ENCODE measurements at regions not wholly inside any gene's neighbourhood (a gene's known extent, or its start where the extent isn't known, plus 50 kb on each side); places are given as distances from the start of the nearest gene placed in this dataset.

DNA sequence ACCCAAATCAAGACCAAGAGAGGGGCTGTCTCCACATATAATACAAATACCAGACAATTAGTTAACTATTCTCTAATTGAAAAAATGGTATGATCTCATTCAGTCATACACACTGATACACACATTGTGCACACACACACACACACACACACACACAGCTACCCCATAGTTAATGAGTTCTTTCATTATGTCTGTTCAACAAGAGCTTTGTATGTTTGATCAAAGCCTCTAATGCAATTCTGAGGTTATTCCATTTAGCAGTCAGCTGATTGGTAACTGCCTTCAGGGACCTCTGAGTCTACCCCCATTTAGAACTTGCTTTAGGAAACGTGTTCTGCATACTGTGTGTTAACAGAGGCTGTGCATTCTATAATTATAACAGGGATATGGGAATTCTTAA lies 741.4 kb upstream of the LRRTM4 start:
- in situ Hi-C loops (cut with HindIII; ENCODE audit: low sequenced_read_pairs): no loop called here

DNA sequence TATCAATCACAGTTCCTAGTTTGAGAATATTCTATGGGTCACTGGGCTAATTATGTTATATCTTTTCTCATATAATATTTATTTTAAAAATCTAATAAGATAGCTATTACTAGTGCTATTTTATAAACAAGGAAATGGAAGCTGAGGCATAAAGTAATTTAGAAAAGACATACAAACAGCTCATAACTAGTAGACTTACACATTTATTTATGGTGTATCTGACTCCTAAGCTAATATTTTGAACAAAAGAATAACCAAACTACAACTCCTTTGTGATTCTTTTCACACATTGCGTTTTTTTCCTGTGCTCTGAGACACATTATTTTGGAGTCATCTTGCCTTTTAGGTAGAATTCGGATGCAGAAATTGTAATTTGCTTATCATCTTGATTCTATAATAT lies 742.0 kb upstream of the LRRTM4 start:
- in situ Hi-C loops (cut with HindIII; ENCODE audit: low sequenced_read_pairs): no loop called here

DNA sequence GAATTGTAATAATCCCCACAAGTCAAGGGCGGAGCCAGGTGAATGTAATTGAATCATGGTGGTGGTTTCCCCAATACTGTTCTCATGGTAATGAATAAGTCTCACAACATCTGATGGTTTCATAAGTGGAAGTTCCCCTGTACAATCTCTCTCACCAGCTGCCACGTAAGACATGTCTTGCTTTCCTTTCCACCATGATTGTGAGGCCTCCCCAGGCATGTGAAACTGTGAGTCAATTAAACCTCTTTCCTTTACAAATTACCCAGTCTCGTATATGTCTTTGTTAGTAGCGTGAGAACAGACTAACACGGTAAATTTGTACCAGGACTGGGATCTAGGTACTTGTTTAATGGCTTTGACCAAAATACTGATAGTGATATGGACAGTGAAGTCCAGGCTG lies 744.3 kb upstream of the REG3G start:
- in situ Hi-C loops (cut with HindIII; ENCODE audit: low sequenced_read_pairs): no loop called here

GRCh38 chr2:78290581-78291214 lies 734.8 kb upstream of the REG3G start:
- in situ Hi-C loops (cut with HindIII; ENCODE audit: low sequenced_read_pairs): no loop called here

- in situ Hi-C loops (cut with HindIII; ENCODE audit: low sequenced_read_pairs): no loop called here
Measured at GRCh38 chr2:78293768-78294167, 731.7 kb upstream of the REG3G start.

GRCh38 chr2:78301166-78301789 lies 724.2 kb upstream of the REG3G start:
- in situ Hi-C loops (cut with HindIII; ENCODE audit: low sequenced_read_pairs): no loop called here

DNA sequence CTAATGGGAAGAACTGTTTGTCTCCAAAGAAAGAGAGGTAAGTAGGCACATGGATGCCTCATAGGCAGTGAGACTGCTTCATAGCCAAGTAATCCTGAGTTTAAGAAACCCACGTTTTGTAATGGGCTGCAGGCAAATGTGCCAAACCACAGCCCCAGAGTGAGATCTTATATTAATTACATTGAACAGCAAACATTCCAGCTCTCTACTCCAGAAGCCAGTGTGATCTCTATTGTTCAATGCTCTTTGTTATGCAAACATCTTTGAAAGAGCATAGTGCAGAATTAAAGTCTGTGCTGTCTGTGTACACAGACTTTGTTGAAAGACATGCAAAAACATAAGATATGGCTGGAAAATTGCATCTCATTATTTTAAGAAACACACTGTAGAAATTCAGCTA lies 720.8 kb upstream of the REG3G start:
- in situ Hi-C loops (cut with HindIII; ENCODE audit: low sequenced_read_pairs): no loop called here

GRCh38 chr2:78309460-78309859 lies 716.0 kb upstream of the REG3G start:
- in situ Hi-C loops (cut with HindIII; ENCODE audit: low sequenced_read_pairs): no loop called here

GRCh38 chr2:78315368-78315767 lies 710.1 kb upstream of the REG3G start:
- in situ Hi-C loops (cut with HindIII; ENCODE audit: low sequenced_read_pairs): no loop called here

DNA sequence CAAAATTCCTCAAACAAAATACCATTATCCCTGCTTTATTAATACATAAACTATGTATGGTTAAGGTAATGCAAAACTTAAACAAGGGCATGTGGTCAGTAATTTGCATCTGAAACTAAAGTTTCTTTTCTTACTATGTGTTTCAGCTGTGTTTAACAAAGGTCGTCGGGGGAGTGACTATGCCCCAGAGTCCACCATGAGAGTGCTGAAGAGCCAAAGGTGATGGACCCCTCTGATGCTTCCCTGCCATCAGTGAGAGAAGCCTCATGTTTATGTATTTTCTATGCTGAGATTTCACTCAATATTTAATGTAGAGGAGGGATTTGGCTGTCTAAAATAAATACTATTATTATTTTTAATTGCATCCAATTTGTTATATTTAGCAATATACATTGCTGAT lies 707.2 kb upstream of the REG3G start:
- in situ Hi-C loops (cut with HindIII; ENCODE audit: low sequenced_read_pairs): no loop called here

- in situ Hi-C loops (cut with HindIII; ENCODE audit: low sequenced_read_pairs): no loop called here
Measured at GRCh38 chr2:78330193-78330592, 695.3 kb upstream of the REG3G start.

- in situ Hi-C loops (cut with HindIII; ENCODE audit: low sequenced_read_pairs): no loop called here
Measured at GRCh38 chr2:78351208-78351607, 674.3 kb upstream of the REG3G start.

DNA sequence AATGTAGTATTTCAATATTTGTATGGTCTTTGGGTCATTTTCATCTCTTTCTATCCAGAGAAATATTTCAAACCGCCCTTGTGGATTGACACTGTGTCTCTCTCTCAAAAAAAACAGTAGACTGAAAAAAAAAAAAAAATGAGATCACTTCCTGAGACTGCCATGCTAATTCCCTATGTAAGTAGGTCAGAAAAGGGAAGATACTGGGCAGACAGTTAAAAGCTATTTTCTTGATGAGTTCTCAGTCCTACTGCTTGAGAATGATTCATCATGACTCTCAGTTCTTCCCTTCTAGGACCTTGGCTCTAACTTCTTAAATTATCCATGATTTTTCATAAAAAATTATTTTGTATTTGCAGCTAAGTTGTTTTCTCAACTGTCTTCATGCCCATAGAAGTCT lies 672.3 kb upstream of the REG3G start:
- in situ Hi-C loops (cut with HindIII; ENCODE audit: low sequenced_read_pairs): no loop called here

DNA sequence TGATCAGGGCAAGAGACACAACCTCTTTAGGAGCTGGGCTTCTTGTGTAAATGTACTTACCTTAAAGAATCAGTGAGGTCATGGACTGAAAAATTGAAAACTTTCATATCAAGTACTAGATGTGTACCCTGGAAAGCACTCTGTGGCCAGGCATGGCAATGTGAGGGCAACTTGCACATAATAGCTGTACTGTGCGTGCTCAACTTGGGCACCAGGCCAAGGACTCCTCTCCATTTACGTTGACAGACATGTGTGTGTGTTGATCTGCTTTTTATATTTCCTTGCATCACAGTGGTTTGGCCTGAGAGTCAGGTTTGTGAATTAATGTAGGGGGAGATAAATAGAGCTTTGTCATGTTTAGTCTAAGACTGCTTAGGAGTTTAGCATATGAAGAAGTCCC lies 669.5 kb upstream of the REG3G start:
- in situ Hi-C loops (cut with HindIII; ENCODE audit: low sequenced_read_pairs): no loop called here

GRCh38 chr2:78383576-78383975 lies 641.9 kb upstream of the REG3G start:
- in situ Hi-C loops (cut with HindIII; ENCODE audit: low sequenced_read_pairs): no loop called here

DNA sequence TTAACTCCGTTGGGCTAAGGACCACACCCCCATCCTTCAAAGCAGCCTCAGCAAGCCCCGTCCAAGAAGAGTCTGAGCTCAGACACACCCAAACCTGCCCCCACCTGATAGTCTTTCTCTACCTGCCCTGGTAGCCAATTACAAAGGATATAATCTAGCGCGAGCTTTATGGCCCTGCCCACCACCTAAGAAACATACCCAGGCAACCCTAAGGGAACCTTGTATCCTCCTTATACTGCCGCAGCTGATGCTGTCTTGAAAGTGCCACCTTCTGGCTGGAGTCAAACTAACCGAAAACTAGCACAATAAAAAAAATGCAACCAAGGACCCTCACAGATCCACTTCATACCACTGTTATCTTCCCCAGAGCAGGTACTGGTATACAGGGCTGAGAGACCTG lies 628.3 kb upstream of the REG3G start:
- in situ Hi-C loops (cut with HindIII; ENCODE audit: low sequenced_read_pairs): no loop called here

DNA sequence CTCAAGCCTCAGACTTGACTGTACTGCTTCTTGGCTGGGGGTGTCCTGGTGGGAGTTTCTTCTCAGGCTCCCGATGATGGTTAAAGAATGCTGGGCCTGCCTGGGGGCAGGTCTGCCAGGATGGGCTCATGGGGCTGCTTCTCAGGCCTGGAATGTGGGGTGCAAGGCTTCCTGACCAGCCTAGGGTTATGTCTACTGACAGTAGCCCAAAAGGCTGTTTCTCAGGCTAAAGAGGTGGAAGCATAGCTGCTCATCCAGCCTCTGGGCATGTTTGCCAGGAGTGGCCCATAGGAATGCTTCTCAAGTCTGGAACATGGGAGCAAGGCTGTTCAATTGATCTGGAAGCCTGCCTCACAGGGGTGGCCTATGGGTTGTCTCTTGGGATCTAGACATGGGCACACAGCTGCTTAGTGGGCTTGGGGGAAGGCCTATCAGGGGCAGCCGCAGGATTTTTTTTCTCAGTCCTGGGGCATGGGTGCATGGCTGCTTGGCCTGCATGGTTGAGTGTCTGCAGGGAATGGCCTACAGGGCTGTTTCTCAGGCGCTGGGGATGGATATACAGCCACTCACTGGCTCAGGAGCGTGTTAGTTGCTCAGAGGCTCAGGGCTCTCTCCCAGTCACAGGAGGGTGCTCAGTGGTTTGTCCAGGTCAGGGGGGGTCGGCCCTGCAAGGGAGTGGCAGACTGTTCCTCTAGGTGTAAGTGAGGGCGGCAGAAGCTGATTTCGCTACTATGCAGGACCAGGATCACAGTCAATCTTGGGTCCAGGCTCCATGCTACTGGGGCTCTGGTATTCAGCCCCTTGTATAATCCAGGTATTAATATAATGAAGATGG lies 617.3 kb upstream of the REG3G start:
- in situ Hi-C loops (cut with HindIII; ENCODE audit: low sequenced_read_pairs): no loop called here

GRCh38 chr2:78408795-78409118 lies 616.7 kb upstream of the REG3G start:
- in situ Hi-C loops (cut with HindIII; ENCODE audit: low sequenced_read_pairs): no loop called here

GRCh38 chr2:78411303-78411702 lies 614.2 kb upstream of the REG3G start:
- in situ Hi-C loops (cut with HindIII; ENCODE audit: low sequenced_read_pairs): no loop called here

DNA sequence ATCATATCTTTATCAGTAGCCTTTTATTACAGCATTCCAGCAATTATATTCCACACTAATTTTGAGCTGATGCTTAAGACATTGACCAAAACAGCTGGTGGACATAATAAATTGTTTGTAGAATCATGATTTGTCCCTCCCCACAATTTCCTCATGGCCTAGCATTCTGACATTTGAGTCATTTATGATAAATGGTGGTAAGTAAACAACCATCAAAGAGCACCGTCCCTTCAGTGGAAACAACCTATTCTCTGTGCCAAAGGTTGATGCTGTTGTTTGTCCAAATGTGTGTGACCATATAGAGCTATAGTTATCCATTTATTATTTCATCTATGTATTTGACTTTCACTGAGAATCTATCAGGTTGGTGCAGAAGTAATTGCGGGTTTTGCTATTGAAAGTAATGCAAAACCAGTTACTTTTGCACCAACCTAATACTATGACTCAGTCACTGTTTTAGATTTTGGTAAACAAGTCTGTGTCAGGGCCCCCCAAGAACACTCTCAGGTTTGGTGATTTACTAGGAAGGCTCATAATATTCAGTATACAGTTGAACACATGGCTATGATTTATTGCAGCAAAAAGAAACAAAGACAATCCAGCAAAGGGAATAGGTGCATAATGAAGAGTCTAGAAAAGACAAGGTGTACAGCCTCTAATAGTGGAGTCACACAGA lies 608.7 kb upstream of the REG3G start:
- in situ Hi-C loops (cut with HindIII; ENCODE audit: low sequenced_read_pairs): no loop called here

DNA sequence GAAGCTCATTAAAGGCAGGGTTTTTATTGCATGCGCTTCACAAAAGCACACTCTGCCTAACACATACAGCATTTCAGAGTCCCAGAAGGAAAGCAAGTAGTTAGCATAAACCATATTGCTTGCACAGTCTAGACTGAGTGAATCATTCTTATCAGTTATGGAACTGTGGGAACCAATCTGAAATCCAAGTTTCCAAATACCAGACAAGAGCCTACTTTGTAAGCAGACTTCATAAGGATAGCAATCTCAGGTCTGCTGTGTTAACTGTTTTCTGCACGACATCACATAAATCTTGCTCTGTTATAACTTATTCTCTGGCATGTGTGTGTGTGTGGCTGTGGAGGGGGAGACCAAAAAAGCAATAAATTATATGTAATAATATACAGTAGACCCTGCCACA lies 608.1 kb upstream of the REG3G start:
- in situ Hi-C loops (cut with HindIII; ENCODE audit: low sequenced_read_pairs): no loop called here

DNA sequence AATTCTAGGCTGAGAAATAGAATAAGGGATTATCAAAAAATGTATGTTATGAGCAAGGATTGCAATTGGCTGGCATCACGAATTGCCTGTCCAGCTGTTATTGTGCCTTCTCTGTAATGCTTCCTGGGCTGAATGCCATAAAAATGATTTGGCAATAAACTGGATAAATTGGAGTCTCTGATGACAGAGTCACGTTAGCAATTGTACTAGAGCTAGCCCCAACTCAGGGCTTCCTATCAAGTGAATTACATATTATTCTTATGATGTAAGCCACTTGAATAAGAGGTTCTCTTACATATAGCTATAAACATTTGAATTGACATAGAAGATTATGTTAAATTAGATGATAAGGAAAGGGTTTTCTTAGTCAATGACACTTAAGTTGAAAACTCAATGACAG lies 607.5 kb upstream of the REG3G start:
- in situ Hi-C loops (cut with HindIII; ENCODE audit: low sequenced_read_pairs): no loop called here
